Ovary (tissue), 3 donors: ENCODE measurements at regions not wholly inside any gene's neighbourhood (a gene's known extent, or its start where the extent isn't known, plus 50 kb on each side); places are given as distances from the start of the nearest gene placed in this dataset.

Experiments used
- EP300 ChIP-seq: sonication (generic); formaldehyde crosslinking; IDR thresholded peaks from one replicate; pipeline ENCODE4 v1.6.1; 2017; ENCODE audit warnings: antibody characterized with exemption
- POLR2A ChIP-seq: fragments of 450-650 bp; IDR thresholded peaks from one replicate; pipeline ENCODE4 v1.6.1; 2017; ENCODE audit warnings: antibody characterized with exemption, mild to moderate bottlenecking, moderate library complexity
- TF ChIP-seq, protein P1 (sequence below), 3 donors: fragments of 450-650 bp in 2 of 3; fragments of 200-600 bp in 1 of 3; IDR thresholded peaks; one replicate each; pipeline versions ENCODE4 v1.5.1 to v1.8.0; 2016 to 2022; ENCODE audit warnings: antibody characterized with exemption in 3 of 3, mild to moderate bottlenecking in 1 of 3
- donor health status: DM: no; HTN: no; CAD: no.

DNA sequence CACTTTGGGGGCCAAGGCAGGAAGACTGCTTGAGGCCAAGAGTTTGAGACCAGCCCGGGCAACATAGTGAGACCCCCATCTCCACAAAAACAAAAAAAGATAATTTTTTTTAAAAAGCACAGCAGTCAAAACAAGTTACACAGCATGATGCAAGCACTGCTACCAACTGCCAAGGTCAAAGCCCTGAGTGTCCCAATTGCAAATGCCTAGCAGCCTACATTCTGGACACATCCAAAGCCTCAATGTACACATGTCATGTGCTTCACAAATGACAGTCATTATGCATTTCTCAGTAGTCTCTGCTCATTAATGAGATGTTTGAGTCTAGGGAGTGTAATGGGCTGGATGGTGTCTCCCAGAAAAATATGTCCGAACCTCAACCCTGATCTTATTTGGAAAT is 113.7 kb upstream of the CCND2 start:
- TF ChIP-seq, protein P1, sequence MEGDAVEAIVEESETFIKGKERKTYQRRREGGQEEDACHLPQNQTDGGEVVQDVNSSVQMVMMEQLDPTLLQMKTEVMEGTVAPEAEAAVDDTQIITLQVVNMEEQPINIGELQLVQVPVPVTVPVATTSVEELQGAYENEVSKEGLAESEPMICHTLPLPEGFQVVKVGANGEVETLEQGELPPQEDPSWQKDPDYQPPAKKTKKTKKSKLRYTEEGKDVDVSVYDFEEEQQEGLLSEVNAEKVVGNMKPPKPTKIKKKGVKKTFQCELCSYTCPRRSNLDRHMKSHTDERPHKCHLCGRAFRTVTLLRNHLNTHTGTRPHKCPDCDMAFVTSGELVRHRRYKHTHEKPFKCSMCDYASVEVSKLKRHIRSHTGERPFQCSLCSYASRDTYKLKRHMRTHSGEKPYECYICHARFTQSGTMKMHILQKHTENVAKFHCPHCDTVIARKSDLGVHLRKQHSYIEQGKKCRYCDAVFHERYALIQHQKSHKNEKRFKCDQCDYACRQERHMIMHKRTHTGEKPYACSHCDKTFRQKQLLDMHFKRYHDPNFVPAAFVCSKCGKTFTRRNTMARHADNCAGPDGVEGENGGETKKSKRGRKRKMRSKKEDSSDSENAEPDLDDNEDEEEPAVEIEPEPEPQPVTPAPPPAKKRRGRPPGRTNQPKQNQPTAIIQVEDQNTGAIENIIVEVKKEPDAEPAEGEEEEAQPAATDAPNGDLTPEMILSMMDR (IDR thresholded peaks at IDR 0.05), result no peak
- no peak for TF ChIP-seq POLR2A
- no peak for TF ChIP-seq EP300
